ENCODE measurements at regions not wholly inside any gene's neighbourhood (a gene's known extent, or its start where the extent isn't known, plus 50 kb on each side); places are given as distances from the start of the nearest gene placed in this dataset.

DNA sequence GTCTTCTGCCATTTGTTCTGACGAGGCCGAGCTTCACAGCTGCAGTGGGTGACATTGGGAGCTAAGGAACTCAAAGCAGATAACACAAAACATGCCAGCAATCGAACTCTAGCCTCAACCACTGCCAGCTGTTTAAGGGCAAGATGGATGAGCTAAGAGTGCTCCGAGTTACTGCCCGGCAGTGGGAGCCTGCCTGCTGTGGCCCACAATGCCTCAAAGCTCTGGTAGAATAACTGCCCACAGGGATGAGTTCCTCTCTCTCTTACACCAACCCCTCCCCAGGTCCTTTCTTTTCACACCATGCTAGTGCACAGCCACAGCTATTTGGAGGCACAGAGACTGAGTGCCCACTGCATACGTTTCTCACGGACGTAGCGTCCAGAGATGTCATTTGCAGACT lies 330.5 kb downstream of the FGF9 start:
- TF ChIP-seq, protein P1, sequence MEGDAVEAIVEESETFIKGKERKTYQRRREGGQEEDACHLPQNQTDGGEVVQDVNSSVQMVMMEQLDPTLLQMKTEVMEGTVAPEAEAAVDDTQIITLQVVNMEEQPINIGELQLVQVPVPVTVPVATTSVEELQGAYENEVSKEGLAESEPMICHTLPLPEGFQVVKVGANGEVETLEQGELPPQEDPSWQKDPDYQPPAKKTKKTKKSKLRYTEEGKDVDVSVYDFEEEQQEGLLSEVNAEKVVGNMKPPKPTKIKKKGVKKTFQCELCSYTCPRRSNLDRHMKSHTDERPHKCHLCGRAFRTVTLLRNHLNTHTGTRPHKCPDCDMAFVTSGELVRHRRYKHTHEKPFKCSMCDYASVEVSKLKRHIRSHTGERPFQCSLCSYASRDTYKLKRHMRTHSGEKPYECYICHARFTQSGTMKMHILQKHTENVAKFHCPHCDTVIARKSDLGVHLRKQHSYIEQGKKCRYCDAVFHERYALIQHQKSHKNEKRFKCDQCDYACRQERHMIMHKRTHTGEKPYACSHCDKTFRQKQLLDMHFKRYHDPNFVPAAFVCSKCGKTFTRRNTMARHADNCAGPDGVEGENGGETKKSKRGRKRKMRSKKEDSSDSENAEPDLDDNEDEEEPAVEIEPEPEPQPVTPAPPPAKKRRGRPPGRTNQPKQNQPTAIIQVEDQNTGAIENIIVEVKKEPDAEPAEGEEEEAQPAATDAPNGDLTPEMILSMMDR (IDR thresholded peaks at IDR 0.05) = no peak
- no peak for TF ChIP-seq EZH2 (IDR thresholded peaks at IDR 0.05; ENCODE audit: borderline replicate concordance, insufficient read depth, low read depth, low read length, poor library complexity, severe bottlenecking)

Data from B cell (primary cell).